HG03139 (cell line): ENCODE measurements at regions not wholly inside any gene's neighbourhood (a gene's known extent, or its start where the extent isn't known, plus 50 kb on each side); places are given as distances from the start of the nearest gene placed in this dataset.
"Not testable (repeated sequence)": the region's sequence is repeated elsewhere in the genome, so short reads cannot be mapped to it uniquely, and the experiment has no call there.

Experiments used
- ATAC-seq: cut with Tn5 transposase; IDR thresholded peaks from one replicate; pipeline ENCODE4 v1.9.1; 2021; ENCODE audit not compliant: unreplicated experiment

DNA sequence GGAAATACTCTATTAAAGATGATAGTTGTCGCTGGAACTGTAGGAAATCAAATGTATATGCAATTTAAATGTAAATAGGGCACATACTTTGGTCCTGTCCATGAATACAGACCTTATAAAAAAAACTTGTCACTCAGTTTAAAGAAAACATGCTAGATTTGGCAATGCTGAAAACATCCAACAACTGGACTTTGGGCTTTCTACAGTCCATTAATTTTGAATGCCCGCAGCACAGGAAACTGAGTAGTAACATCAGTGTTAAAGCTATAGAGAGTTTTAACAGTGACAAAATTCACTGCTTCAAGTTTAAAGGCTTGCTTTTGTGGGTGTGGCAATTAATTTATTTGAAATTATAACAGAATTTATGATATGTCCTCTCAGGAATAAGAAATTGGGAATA, 578.4 kb downstream of the TRIML1 start:
- no peak for ATAC-seq

DNA sequence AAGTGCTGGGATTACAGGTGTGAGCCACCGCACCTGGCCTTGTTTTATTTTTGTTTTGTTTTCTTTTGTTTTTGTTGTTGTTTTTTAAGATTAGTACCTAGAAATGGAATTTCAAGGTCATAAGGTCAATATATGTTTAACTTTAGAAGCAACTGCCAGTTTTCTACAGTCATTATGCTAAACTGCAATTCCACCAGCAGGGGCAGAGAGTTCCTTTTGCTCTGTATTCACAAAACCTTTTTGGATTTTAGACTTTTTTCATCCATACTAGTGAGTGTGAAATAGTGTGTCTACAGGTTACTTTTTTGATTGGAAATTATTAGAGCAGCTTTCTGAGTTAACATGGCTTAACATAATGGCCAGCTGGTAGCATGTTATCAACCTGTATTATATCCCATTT, 580.6 kb downstream of the TRIML1 start:
- no peak for ATAC-seq

DNA sequence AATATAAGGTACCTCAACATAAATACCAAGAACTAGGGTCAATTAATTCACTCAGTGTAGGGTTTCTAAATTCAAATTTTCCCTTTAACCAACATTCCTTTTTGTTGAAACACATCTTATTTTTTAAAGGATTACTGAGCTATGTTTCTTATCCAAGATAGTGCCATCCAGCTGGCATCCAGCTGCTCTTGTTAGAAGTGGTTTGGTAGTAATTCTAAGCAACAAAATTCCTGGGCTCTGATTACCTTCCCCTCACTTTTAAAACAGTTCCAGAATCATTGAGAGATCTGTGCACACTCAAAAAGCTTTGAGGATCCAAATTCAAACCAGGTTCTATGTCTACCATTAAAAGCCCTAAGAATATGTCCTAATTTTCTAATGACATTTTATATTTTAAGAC, 583.7 kb downstream of the TRIML1 start:
- no peak for ATAC-seq

DNA sequence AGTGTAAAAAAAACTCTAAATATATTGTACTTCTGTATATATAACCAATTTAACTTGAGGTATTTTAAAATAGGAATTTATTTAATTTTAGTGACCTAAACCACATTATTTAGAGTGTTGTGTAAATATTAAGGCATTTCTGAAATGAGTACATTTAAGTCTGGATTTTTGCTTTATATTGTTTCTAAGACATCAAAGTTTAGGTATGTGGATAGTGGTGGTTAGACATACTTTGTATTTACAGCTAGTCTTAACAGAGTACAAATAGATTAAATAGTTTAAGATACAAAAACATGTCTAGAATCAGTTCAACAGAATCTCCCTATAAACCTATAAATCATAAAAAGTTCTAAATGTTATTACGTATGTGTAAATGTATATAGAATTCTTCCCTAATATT, 588.5 kb downstream of the TRIML1 start:
- no peak for ATAC-seq

DNA sequence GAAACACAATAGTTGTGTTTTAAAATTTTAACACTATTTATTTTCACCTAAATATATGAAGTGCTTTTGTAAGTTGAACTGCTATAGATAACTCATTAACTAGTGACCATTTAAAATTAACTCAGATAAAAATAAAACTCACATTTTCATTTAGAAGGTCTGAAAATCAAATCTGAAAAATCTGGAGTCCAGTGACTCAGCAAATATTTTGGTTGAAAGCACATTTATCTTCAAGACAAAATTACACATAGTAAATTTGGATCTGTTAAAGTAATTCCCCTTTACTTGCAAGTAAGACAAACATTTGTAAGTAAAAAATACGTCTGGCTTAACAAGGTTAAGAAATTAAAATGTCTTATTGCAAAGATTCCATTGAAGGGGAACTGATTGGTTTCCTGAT, 589.1 kb downstream of the TRIML1 start:
- ATAC-seq = no peak

DNA sequence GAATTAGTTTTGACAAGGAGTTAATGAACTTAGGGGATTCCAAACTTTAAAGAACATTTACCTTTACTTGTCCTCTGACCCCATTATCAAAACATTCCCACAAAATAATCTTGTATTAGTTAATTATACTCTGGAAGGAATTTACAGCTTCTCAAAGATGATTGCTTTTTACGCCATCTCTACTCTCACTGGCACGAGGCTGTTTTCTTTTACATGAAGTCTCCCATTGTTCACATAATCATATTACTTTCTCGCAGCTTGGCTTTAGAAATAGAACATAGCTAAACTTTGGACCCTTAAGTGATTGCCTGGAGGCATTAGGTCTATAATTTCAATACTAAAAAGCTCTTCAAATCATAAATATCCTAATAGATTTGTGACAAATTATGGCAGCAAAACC, 592.9 kb downstream of the TRIML1 start:
- ATAC-seq = no peak

DNA sequence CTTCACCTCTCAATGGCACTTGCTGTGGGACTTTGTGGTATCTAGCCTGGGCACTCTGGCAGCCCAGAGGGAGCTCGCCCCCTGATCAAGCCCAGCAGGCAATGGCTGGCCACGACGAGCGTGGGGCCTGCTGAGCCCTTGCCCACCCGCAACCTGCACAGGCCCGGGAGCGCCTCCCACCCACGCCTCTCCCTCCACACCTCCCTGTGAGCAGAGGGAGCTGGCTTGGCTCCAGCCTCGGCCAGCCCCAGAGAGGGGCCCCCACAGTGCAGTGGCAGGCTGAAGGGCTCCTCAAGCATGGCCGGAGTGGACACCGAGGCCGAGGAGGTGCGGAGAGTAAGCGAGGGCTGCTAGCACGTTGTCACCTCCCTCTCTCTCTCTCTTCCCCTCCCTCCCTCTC, 595.8 kb downstream of the TRIML1 start:
- ATAC-seq = no peak

DNA sequence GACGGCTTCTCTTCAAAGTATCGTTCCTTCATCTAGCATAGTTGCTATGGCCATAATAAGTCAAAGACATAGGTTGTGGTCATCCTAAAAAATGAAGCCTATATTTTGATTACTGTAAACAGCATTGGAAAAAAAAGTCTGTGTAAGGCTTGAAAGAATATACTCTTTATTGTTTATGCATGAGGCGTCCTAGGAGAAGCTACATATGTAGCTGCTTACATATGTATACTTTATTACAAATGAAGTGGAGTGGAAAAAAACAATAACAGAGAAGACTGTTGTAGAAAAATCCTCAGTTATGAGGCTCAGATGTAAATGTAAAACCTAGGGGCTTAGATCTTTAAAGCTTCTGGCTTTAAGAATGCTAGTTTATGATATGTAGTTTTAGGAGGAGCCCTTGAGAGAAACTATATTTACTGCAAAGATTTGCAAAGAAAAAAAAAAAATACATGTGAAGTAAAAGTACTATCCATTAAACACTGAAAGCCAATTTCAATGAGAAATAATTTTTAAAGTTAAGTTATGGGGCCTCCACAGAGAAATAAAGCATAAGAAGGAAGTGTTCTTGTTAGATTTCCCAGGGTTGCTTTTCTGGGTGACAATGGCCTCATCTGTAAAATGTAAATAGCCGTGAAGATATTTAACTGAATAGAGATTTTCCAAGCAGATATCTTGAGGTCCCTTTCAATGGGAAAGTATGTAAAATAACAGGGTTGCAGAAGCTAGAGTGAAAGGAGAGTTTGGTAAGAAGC, 598.2 kb downstream of the TRIML1 start:
- ATAC-seq = no peak

DNA sequence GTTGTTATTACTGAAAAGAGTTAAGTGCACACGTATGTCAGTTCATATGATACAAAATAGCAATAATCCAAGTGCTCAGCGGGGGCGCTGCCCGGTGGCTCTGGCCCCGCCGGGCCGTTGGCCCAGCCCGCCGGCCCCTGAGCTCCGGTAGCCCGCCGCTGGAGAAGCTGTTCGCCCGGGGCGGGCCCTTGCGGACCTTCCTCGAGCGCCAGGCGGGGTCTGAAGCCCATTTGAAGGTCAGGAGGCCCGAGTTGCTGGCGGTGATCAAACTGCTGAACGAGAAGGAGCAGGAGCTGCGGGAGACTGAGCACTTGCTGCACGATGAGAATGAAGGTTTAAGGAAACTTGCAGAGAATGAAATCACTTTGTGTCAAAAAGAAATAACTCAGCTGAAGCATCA, 599.0 kb downstream of the TRIML1 start:
- not testable (repeated sequence) for ATAC-seq

DNA sequence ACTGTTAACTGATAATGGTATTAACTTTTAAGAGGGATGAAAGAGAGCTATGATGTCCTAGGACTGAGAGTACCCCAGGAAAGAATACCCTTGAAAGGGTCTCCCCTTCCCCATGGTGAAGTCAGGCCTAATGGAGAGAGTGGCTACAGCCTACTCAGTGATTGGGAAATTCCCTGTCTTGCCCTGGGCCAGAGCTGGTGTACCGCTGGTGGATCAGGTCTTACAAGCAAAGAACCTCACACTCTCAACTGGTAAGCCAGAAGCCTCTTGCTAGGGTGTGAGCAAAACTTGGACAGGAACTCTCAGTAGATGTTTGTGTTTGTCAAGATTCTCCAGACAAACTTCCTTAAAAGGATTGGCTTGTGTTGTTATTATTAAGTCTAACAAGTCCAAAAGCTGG, 600.9 kb downstream of the TRIML1 start:
- ATAC-seq = not testable (repeated sequence)

DNA sequence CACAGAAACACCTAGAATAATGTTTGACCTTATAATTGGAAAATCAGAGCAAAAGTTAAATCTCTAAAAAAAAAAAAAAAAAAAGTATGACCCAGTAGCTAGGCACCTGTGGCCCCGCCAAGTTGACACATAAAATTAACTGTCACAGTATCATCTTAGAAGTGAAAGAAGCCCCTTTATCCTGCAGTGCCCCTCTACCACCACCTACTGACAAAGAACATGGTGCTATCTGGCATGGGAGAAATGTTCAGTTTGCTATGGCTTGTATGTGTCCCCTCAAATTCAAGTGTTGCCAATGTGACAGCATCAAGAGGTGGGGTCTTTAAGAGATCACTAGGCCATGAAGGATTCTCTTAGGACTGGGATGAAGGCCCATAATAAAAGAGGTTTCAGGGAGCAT, 601.5 kb downstream of the TRIML1 start:
- ATAC-seq = not testable (repeated sequence)

DNA sequence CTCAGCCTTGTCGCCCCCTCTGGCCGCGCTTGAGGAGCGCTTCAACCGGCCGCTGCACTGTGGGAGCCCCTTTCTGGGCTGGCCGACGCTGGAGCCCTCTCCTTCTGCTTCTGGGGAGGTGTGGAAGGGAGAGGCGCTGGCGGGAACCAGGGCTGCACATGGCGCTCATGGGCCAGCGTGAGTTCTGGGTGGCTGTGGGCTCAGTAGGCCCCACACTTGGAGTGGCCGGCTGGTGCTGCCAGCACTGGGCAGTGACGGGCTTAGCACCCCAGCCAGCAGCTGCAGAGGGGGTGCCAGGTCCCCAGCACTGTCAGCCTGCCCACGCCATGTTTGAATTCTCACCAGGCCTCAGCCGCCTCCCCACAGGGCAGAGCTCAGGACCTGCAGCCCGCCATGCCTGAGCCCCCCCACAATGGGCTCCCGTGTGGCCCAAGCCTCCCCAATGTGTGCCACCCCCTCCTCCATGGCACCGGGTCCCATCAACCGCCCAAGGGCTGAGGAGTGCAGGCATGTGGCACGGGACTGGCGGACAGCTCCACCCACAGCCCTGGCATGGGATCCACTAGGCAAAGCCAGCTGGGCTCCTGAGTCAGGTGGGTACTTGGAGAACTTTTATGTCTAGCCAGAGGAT, 615.2 kb downstream of the TRIML1 start:
- ATAC-seq = no peak

DNA sequence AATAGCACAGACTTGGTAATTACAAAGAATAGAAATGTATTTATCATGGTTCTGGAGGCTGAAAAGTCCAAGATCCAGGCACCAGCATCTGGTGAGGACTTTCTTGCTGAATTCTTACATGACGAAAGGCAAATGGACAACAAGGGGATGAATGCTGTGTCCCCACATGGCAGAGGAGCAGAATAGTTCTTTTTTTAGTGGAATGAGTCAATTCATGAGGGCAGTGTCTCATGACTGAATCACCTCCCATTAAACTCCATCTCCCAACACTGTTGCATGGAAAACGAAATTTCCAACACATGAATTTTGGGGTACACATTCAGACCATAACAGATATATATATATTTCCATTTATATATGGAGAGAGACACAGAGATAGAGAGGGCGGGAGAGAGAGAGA, 628.3 kb downstream of the TRIML1 start:
- ATAC-seq = no peak

DNA sequence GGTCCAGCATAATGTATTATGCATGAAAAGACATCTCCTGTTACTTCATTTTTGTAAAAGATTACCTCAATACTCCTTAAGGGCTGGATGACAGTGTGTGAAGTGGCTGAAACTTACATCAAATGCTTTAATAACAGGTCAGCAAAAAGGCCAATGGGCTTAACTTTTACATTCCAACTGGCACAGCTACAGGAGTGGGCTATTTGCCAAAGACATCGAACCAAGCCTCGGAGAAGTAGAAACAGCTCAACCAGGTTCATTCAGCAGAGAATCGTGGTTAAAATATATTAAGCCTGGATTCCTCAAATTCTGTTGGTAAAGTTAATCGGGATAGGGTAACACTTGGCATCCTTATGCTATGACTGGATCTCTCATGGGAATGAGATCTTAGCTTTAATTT, 639.7 kb downstream of the TRIML1 start:
- no peak for ATAC-seq

DNA sequence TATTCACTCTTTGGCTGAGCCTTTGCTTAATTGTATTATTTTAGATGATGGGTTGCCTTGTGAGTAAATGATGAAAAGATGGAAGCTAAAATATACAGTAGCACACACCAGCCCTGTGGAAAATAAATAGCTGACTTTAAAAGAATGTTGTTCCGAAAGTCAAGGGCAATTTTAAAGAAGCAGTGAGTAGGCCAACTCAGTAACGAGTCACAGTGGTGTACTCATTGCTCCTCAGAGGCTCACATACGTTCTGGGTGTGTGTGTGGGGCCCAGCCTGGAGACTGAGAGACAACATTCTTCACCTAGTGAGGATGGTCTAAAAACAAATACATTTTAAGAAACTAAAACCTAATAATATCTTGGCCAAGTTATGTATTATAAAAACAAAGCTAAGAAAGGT, 640.3 kb downstream of the TRIML1 start:
- no peak for ATAC-seq

DNA sequence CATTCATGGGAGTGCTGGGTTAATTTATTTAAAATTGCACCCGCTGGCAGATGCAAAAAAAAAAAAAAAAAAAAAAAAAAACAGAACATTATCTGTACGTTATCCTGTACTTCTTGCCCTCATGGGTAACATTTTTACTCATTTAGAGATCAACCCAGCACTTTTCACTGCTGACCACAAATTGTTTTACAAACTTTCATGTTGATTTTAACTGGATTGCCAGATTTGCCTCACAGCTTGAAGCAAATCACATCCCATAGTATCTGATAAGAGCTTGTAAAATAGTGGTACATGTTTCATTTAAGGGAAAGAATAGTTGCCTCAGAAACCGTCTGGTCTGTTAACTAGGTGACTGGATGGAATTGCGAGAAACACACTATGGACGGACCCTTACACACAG, 640.8 kb downstream of the TRIML1 start:
- no peak for ATAC-seq

DNA sequence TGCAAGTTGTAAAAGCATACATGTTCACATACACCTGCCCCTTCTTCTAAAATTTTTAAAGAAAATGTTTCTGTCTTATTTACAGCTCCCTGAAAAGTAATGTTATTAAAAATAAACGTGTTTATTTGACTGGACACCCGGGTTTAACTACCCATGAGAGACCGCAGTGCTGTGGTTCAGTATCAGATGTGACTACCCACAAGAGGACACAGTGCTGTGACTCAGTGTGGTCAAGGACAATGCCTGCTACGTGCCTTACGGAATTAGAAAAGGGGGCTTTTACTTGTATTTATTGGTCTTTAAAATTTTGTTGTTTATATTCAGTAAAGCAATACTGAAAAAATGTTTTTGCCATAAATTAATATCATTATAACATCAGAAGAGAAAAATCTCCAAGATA, 641.4 kb downstream of the TRIML1 start:
- no peak for ATAC-seq

DNA sequence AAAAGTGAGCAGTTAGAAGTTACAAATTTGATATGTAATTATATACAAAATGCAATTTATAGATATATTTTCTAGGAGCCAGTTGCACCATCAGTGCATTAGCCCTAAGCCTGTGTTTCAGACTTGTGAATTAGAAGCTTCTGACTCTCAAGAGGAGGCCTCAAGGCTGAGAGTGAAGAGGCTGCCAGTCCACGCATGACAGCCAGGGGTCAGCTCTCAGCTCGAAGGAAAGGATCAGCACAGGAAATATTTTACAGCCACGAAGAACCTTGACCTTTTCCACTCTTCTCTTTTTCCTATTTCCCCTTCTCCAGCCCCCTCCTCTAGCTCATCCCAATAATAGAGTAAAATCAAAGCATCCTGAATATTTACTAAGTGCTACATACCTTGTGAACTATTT, 642.4 kb downstream of the TRIML1 start:
- no peak for ATAC-seq

DNA sequence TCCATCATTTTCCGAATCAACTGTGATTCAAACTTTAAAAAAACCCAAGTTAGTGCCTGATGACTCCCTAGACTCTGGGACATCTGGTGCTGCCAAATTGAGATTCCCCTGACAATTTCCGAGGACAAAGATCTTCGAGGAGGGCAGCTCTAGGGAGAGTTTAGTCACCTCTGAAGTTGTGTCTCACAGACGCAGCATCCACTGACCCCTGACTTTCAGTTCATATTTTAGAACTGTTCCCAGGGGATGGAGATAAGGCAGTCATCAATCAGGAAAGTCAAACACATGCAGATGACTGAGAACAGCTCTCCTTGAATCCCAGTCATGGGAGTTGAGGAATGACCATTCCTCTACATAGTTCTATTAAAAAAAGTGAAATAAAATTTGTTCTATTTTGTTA, 643.9 kb downstream of the TRIML1 start:
- ATAC-seq = no peak

DNA sequence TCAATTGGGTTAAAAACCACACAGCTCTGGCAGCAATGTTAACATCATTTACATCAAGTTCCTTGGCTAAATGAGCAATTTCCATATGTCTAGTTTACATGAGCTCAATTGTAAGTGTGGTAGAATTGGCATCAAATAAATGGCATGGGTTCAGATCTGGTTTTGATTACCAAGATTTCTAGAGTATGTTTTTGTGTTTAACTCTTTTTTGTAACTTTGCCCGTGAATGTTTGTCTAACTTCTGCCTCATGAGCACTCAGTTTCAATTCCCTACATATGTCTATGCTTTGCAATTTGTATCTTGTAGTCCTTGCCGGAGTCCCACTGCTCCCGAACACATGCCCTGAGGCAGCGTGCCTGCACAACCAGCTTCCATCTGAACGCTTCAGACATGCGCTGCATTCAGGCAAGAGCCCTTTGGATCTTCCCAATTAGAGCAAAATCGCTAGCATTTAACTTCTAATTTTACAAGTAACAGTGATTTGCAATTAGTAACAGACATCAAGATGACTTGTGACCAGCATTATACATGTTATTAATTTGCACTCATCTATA, 644.4 kb downstream of the TRIML1 start:
- ATAC-seq = no peak

DNA sequence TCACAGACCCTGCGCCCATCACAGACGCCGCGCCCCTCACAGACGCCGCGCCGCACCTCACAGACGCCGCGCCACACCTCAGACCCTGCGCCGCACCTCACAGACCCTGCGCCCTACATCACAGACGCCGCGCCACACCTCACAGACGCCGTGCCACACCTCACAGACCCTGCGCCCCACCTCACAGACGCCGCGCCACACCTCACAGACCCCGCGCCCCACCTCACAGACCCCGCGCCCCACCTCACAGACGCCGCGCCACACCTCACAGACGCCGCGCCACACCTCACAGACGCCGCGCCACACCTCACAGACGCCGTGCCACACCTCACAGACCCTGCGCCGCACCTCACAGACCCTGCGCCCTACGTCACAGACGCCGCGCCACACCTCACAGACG, 657.4 kb downstream of the TRIML1 start:
- not testable (repeated sequence) for ATAC-seq

DNA sequence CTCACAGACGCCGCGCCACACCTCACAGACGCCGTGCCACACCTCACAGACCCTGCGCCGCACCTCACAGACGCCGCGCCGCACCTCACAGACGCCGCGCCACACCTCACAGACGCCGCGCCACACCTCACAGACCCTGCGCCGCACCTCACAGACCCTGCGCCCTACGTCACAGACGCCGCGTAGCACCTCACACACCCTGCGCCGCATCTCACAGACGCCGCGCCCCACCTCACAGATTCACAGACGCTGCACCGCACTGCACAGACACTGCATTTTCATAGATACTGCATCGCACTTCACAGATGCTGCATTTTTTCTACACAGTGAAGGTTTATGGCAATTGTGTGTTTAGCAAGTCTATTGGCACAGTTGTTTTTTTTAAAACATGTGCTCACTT, 657.8 kb downstream of the TRIML1 start:
- ATAC-seq = not testable (repeated sequence)

DNA sequence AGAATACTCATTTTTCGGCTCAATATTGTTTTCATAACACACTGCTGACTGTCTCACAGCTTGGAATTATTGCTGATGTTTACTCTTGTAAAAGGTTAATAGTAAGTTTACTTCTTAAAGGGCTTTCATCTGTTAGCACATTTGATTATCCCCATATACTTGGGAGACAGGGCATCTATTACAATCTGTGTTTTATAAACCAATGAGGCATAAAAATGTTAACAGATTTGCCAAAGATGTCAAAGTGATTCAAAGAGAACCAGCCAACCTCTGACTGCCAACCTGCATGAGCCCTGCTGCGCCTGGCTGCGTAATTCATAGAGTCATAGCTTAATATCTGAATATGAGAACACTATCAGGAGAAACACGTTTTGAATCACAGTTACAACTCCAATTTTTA, 665.6 kb downstream of the TRIML1 start:
- ATAC-seq = no peak
